HG03442 (cell line): ENCODE measurements at regions not wholly inside any gene's neighbourhood (a gene's known extent, or its start where the extent isn't known, plus 50 kb on each side); places are given as distances from the start of the nearest gene placed in this dataset.
"Not testable (repeated sequence)": the region's sequence is repeated elsewhere in the genome, so short reads cannot be mapped to it uniquely, and the experiment has no call there.

ENCODE experiments used
- ATAC-seq: cut with Tn5 transposase; IDR thresholded peaks from one replicate; pipeline ENCODE4 v1.9.1; 2021; ENCODE audit warnings: mild to moderate bottlenecking, moderate library complexity; ENCODE audit not compliant: unreplicated experiment

DNA sequence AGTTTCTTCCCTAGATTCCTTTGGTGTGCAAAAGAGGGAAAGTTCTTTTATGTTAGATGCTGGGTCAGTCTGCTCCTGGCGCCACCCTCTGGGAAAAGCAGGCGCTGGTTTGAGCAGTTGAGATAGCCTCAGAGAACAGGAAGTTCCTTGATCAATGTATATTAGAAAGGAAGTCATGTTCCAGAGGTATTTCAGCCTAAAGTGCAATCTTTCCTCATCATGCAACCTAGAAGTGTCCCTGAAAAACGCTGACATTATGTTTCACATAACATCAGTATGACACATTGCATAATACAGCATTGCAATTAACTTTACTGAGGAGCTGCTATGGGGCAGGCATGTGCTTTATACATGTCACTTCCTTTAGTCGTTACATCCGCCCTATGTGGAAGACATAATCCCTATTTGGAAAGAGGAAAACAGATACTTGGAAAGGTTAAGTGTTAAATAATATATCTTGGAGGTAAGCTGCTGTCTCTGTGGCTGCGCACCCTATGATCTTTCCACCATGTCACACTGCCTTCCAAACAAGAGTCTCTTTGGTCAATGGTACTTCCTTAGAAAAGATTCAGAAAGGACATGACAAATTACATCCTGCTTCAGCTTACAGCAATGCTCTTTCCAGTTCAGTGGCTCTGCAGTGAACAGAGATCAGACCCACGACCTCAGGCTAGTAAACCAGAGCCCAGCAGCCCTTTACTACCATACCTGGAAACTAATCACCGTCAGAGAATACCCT is 369.7 kb downstream of the RAD51AP2 start:
- no peak for ATAC-seq

DNA sequence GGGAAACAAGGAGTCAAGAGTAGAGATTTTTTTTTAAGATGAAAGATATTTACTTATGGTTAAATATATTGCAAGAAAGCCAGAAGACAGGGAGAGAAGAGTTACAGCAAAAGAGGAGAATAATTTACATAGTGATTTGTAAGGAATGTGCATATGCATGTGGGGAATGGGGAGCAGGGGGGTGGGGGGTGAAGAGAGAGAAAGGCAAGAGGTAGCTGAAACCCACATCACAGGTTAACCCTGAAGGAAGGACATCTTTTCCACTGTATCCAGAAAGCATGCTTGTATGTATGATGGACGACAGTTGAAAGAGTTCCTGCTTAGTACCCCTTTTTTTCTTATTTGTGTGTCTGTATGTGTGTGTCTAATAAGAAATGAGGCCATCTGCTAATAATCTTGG is 371.9 kb downstream of the RAD51AP2 start:
- ATAC-seq: no peak

DNA sequence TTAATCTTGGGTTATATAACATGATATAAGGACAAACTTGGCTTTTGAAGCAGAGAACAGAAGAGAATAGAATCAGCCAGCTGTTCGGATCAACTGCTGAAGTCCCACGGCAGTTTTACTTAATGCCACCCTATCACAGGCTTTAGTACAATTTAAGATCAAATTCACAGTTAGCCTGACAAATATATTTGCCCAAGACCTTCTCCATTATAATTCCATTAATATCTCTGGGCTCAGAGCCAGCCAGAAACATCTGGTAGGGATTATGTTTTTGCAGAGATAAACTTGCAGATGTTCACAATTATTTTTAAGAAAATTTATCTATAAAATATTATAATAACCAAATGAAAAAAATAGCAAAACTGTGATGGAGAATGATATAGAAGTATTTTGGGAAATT is 381.4 kb downstream of the RAD51AP2 start:
- ATAC-seq: no peak

DNA sequence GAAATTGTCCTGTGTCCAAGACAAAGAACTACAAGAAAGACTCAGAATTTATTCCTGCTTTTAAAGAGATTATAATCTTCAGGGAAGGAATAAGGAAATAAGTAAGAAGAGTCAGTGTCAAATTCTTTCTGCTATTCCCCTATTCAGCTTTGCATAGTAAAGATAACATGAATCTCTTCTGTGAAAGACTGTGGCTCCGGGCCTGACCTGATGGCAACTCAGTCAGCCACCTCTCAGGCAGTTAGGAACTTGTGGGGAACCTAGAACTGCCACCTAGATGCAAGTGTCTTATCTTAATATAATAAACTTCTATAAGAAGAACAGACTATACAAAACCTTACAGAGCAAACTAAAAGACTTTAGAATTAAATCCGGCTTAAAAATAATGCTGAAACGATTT is 382.0 kb downstream of the RAD51AP2 start:
- ATAC-seq: no peak

DNA sequence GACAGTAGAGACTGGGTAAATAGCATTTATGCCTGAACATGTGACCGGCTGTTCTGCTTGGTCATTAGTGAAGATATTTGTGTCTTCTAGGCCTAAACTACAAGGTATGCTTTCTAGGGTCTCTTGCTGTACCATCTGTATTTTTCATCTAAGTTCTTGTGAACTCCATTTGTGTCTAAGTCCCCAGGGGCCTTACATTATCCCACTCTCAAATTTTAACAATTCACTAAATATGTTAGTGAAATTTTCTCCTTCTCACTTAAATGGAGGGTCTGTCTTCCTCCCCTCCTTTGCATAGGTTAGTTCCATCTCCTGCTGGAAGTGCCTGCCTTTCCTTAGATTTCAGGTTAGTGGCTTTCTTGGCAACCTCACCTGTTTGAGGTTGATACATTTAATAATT is 382.6 kb downstream of the RAD51AP2 start:
- no peak for ATAC-seq

DNA sequence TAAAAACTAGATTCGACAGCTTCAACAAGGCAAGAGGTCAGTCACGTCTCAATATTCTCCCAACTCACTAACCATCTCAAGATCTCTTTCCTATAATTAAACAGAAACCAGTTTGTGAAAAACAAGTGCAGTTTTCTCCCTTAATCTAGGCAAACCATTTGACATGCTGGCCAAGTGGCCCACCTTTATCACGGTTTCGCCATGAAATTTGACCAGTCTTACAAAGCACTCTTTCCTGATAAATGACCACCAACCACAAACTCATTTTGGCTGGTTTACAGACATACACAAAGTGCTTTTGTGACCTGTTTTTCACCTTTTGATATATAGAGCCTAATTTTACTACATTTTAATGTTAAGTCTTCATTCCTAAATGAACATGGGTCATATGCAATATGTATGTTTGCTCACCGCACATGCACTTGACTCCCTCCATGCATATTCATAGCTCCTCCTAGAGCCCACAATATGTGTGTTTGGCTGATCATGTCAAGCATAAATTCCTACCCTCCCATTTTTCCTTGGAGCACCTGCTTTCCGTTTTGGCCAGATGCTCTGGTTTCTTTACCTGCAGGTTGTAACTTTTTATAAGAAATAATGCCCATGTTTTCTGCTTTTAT is 385.1 kb downstream of the RAD51AP2 start:
- ATAC-seq: no peak

DNA sequence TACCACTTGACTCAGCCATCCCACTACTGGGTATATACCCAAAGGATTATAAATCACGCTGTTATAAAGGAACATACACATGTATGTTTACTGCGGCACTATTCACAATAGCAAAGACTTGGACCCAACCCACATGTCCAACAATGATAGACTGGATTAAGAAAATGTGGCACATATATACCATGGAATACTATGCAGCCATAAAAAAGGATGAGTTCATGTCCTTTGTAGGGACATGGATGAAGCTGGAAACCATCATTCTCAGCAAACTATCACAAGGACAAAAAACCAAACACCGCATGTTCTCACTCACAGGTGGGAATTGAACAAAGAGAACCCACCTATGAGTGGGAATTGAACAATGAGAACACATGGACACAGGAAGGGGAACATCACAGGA is 387.6 kb downstream of the RAD51AP2 start:
- not testable (repeated sequence) for ATAC-seq

DNA sequence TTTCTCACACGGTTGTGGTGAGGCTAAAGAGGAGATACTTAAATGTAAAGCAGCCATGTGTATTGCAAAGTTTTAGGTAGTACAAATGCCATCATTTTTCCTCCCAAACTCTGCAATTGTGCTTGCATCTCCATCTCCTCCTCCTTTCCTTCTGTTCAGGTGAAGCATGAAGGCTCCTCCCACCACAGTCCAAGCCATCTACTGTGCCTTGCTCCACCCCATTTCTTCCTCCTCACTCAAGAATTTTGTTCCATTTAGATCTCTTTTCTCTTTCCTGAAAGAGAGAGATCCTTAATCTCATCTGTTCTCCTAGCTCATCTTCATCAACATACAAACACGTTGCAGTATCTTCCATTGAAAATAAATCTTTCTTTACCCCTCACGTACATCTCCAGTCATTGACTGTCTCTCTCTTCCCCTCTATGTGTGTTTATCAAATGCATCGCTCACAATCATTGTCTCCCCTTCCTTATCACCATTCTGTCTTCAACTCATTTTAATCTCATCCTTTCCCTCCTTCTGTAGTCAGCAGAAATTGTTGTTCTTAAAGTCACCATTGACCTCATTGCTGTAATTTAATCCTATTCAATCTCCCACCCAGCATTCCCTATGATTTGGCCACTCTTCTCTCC is 392.1 kb downstream of the RAD51AP2 start:
- ATAC-seq: no peak

DNA sequence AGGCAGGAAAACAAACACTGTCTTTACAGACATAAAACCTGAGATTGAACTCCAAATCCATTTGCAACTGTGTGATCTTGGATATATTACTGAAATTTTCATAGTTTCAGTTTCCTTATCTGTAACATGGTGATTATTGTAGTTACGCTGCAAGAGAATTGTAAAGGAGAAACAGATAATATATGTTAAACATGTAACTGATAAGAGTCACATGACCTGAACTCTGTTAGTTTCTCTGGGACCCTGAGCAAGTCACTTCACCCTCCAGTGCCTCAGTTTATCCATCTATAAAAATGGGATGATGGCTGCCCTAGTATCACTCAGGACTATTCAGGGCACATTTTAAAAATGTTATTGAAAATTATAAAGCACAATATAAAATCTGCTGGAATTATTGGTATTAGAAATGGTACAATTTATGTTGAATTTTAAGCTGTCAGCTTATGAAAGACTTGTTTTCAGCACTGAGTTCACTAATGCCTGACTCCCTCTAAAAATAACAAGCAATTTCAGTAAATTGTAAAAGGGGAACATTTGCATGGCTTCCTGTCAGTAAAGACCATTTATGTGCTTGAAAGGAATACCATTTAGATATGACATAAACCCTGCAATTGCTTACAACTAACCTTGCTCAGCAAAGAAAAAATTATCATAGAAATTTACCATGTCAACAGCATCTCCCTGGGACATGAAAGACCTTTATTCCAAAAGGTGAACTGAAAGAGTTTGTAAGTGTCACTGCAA is 393.5 kb downstream of the RAD51AP2 start:
- no peak for ATAC-seq

DNA sequence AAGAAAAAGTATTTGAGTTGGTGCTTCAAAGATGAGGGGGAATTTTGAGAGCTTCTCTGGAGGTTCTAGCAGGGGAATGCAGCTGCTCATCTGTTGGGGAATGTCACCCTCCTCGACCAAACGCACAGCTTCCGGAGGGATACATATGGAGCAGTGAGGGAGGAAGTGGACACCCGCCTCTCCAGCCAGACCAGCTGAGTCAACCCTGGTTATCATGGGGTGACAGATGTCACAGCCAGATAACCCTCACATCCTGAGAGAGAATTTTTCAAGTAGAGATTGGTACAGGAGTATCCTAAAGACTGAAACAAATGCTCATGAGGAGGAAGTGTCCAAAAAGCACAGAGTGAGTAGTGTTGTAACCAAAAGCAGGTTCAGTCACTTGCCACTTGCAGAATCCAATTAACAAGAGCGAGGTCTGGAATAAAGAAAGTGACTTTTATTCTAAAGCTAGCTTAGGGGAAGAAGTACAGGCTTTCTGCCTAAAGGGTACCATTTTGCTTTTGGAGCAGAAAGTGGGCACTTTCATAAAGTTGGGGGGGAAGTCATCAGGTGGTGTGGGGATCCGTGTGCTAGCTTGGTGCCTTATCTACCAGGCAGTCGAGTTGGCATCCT is 395.2 kb downstream of the RAD51AP2 start:
- no peak for ATAC-seq

DNA sequence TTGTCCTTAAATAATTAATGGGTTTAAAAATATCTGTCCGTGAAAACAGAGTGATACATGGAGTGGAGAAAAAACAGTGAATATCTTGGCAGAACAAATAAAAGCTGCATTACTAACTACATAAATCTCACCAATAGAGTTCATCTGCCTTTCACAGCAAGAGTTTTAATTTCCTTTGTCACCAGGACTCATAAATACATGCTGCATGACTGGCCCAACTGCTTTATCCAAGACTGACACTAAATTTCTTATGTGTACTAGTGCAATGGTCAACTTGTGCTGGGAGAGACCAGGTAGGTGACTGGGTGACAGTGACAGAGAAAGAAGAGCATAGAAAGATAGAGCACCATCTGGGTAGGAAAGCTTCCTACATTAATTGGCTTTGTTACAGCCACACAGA is 402.8 kb downstream of the RAD51AP2 start:
- no peak for ATAC-seq

DNA sequence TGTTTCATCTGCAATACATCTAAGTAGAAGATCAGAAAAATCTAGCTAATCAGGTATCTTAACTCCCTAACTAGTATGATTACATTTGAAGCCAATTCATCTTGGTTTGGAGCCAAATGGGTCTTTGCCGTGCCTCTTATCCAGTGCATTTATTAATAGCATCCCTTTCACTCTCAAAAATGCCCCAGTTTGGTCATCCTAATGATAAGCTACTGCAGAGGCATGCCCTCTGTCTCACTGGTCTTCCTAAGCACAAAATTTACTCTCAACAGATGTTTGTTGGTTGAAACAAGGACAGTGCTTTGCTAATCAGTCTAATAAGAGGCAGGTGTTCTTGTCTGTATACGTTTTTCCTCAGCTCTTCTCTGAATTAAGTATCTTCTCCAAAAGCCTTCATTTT is 403.2 kb downstream of the RAD51AP2 start:
- ATAC-seq: no peak

DNA sequence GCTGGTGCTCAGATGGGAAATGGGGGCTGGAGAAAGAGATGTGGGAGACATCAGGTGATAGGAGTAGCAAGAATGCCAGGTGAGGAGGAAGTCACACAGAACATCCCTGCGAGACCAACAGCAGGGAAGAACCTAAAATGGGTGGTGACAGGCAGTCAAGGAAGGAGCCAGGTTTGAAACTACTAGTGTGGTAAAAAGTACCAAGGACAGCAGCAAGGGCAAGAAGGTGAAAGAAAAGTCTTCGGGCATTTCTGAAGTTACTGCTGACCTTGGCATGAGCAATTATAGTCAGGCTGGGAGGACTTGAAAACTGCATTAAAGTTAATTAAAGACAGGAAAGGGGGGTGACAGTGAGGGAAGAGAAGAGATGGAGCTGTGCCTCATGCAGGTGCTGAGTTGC is 410.4 kb downstream of the RAD51AP2 start:
- ATAC-seq: no peak

DNA sequence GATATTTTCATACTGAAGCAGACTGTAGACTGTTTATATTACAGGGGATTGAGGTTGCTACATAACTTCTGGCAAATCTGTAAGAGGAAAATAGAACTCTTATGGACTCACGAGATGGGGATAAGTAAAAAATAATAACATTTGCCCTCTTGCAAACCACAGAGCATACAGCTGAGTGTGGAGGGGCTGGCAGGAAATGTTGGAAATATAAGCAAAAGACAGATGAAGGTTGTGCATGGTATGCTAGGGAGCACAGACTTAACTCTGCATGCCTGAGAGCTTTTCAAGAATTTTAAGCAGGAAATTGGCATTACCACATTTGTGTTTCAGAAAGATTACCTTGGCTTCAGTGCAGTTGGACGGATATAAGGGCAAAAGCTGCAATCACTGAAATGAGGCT is 411.1 kb downstream of the RAD51AP2 start:
- ATAC-seq: no peak

DNA sequence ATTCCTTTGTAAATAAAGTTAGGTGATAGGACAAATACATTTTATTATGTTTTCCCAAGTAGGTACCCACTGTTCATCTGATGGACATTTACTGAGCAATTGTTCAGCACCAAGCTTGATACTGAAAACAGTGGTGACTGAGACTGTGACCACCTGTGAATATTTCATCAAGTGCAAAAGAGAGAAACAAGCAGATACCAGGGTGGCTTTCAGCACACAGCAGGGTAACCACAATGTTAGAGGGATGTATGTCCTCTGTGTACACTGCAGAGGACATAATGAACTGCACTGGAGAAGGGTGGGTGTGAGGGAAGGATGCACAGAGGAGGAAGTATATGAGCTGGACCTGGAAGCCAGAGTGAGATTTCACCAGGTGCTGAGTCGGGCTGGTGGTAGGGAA is 411.8 kb downstream of the RAD51AP2 start:
- ATAC-seq: no peak

DNA sequence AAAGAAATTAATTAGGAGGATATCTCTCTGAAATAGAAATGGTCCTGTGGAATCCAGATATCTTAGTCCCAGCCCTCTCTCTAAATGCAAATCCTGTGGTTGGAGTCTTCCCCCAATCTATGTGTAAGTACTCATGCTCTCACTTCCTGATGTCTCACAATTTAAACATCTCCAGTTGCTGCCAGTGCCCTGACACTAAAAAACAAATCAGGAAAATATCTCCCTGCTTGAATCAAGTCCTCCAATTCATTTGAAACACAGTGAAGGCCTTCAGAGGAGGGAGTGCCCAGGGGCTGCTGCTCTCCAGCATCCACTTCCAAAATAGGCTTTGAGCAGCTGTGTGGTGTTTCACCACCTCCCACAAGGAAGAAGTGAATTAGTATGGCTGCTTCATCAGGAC is 413.8 kb downstream of the RAD51AP2 start:
- ATAC-seq: peak; percentile 78

DNA sequence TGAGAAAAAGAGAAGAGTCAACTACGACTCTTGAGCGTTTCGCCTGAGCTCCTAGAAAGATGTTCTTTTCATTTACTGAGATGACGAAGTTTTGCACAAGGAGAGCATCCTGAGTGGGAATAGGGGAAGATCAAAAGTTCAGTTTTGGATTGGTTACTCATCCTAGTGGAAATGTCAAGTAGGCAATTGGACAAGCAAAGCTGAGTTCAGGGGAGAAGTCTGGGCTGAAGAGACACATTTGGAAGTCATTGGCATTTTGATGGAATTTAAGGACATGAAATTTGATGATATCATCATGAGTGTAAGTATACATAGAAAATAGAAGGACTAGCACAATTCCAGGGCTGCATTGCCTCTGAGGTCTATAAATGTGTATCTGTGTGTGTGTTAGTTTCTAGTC is 416.6 kb downstream of the RAD51AP2 start:
- ATAC-seq: no peak

DNA sequence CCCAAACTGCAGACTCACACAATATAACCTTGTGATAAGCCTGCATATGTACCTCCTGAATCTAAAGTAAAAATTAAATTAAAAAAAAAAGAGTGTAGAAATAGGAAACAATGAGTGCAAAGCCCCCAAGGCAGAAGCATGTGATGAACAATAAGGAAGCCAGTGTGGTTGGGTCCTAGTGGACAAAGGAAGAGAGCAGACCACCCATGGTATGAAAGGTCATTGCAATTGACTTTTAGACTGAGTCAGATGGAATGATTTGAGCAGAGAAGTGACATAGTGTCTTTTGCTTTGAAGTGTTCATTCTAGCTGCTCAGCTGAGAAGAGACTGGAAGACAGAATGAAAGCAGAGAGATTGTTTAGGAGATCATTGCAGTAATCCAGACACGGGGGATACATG is 417.1 kb downstream of the RAD51AP2 start:
- ATAC-seq: no peak

DNA sequence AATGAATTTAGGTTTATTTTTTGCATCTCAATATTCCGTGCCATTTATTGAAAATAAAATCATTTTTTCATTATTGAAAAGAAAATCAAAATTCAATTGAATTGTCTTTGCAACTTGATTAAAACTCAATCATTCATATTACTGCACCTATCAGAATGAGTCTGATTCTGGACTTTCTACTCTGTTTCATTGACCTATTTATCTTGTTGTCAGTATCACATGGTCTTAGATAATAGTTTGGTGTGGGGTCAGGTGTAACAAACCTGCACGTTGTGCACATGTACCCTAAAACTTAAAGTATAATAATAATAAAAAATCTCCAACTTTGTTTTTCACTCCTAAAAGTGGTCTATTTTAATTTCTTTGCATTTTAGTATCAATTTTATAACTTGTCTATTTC is 422.9 kb downstream of the RAD51AP2 start:
- ATAC-seq: no peak

DNA sequence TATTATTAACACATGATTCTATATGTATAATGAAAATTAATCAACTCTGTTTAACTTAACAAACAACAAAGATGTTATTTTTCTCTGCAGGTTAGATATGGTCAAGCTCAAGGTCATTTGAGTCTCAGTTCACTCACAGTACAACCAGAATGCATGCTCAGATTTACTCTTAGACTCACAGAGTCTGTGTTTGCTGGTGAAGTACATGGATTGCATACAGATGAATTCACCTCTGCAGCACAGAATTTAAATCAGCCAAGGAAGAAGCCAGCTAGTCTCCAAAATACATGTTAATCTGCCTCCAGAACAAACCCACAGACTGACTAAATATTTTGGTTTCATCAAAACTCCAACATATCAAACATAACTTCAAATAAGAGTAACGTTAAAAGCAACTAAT is 424.5 kb downstream of the RAD51AP2 start:
- ATAC-seq: no peak

DNA sequence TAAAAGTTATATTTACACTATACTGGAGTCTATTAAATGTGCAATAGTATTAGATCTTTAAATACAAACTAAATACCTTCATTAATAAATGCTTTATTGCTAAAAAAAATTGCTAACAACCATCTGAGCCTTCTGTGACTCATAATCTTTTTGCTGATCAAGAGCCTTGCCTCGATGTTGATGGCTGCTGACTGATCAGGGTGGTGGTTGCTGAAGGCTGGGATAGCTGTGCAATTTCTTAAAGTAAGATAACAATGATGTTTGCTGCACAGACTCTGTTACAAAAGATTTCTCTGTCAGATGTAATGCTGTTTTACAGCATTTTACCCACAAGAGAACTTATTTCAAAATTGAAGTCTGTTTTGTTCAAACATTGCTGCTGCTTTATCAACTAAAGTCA is 421.4 kb upstream of the CYRIA start:
- ATAC-seq: no peak
